ENCODE measurements at regions not wholly inside any gene's neighbourhood (a gene's known extent, or its start where the extent isn't known, plus 50 kb on each side); places are given as distances from the start of the nearest gene placed in this dataset.
A peak's percentile ranks its signal among the peaks of the same experiment; 100 is the strongest.

- no peak overlapping the region for H3K27ac ChIP-seq
- TF ChIP-seq, protein P1, sequence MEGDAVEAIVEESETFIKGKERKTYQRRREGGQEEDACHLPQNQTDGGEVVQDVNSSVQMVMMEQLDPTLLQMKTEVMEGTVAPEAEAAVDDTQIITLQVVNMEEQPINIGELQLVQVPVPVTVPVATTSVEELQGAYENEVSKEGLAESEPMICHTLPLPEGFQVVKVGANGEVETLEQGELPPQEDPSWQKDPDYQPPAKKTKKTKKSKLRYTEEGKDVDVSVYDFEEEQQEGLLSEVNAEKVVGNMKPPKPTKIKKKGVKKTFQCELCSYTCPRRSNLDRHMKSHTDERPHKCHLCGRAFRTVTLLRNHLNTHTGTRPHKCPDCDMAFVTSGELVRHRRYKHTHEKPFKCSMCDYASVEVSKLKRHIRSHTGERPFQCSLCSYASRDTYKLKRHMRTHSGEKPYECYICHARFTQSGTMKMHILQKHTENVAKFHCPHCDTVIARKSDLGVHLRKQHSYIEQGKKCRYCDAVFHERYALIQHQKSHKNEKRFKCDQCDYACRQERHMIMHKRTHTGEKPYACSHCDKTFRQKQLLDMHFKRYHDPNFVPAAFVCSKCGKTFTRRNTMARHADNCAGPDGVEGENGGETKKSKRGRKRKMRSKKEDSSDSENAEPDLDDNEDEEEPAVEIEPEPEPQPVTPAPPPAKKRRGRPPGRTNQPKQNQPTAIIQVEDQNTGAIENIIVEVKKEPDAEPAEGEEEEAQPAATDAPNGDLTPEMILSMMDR (conservative IDR thresholded peaks at IDR 0.05), result no peak
Measured at GRCh38 chr2:35408320-35408719, 947.3 kb upstream of the CRIM1 start.

DNA sequence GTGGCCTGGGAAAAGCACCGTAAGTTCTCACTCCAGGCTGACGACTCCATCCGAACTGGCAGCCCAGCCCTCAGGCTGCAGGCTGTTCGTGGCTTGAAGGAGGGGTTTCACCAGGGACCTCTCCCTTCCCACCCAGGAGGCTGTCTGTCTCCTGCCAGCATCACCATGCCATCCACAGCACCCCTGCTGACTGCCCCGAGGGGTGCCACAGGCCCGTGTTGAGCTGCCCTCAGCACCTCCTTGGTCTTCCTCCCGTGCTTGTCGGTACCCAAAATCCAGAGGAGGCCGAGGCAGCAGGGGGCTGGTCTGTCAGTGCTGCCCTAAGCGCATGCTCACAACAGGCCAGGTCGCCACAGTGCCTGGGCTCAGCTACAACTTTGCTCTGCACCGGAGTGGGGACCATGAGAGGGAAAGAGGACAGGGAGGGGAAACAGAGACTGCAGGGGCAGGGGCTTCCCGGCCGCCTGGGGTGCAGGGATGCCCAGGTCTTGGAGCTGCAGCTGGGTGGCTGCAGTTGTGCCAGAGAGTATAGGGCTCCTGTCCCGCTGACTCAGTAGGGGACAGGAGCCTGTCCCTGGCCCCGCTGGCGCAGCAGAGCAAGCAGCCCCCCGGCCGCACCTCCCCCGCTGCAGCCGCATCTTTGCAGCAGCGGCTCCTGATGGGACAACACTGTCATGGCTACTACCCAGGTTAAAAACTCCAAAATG, 963.7 kb upstream of the CRIM1 start:
- TF ChIP-seq, protein P1 (conservative IDR thresholded peaks at IDR 0.05), result no peak
- H3K27ac ChIP-seq, result no peak overlapping the region

GRCh38 chr2:35378791-35379190, 976.8 kb upstream of the CRIM1 start:
- TF ChIP-seq, protein P1 (conservative IDR thresholded peaks at IDR 0.05), result no peak
- H3K27ac ChIP-seq, result no peak overlapping the region

DNA sequence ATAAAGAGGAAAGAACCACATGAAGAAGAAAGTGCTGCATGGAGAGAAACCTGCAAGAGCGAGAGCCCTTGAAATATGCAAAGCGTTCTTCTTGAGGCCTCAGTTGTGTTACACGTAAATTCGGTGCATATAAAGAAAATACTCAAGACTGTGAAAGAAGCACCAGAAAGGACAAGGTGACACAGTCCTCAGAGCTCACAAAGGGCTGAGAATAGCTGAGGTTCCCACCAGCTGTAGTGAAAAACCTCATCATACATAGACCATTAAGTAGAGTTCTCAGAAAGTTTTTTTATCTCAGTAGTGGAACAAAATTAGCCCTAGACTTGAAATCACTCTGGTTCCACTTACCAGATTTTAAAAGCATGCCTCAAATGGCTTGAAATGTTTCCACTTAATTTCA, 980.7 kb upstream of the CRIM1 start:
- TF ChIP-seq, protein P1 (conservative IDR thresholded peaks at IDR 0.05), result no peak
- no peak overlapping the region for H3K27ac ChIP-seq

DNA sequence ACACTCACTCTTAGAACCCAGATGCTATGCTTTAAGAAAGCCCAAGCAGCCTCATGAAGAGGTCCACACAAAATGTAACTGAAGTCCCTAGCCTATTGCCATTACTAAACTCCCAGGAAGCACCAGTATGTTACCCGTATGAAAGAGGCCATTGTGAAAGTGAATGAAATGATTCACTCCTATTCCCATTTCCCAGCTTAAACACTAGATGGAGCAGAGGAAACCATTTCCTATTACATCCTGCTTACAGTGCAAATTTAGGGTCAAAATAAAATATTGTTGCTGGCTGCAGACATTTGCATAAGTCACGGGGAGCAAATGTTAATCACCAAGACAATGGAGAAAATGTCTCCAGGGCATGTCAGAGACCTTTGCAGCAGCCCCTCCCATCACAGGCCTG, 989.7 kb upstream of the CRIM1 start:
- no peak overlapping the region for H3K27ac ChIP-seq
- TF ChIP-seq, protein P1 (conservative IDR thresholded peaks at IDR 0.05), result 0 out of 2 replicates have a peak, but pooled peaks have one; percentile 28

DNA sequence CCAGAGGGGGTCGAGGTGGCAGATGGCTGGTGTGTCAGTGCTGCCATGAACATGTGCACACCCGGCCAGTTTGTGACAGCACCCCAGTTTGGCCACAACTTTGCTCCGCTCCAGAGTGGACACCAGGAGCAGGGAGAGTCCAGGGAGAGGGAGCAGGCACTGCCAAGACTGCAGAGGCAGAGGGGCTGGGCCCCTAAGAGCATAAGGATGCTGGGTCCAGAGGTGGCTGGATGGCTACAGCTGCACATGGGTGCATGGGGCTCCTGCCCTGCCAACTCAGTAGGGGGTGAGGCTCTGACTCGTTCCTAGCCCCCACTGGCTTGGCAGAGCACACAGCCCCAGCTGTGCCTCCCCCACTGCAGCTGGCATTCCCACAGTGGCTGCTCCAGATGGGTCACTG, 999.2 kb upstream of the CRIM1 start:
- no peak overlapping the region for H3K27ac ChIP-seq
- TF ChIP-seq, protein P1 (conservative IDR thresholded peaks at IDR 0.05), result no peak

GRCh38 chr2:35355056-35355455, 1000.5 kb upstream of the CRIM1 start:
- no peak overlapping the region for H3K27ac ChIP-seq
- TF ChIP-seq, protein P1 (conservative IDR thresholded peaks at IDR 0.05), result no peak

Measured in VCaP (cell line).